Heart left ventricle (tissue), 16 donors: ENCODE measurements at regions not wholly inside any gene's neighbourhood (a gene's known extent, or its start where the extent isn't known, plus 50 kb on each side); places are given as distances from the start of the nearest gene placed in this dataset.

Source experiments
- ATAC-seq, 4 donors: fragments of 200-7000 bp; cut with Tn5 transposase; one replicate each; pipeline ENCODE4 v1.9.1; 2020 to 2022; ENCODE audit warnings: moderate library complexity in 4 of 4, mild to moderate bottlenecking in 3 of 4, moderate number of reproducible peaks in 1 of 4
- DNase-seq, 5 donors: peaks; one replicate each; pipeline ENCODE4 v3.0.0-alpha.2; 2020
- H3K27ac ChIP-seq, 12 donors: fragments of 200-600 bp; sonication (generic) in 4 of 12; one replicate each; pipeline versions ENCODE4 v1.5.0 to v1.8.0; 2016 to 2022; ENCODE audit warnings: mild to moderate bottlenecking in 2 of 12
- H3K27me3 ChIP-seq, 9 donors: fragments of 200-600 bp; sonication (generic) in 2 of 9; one replicate each; pipeline versions ENCODE4 v1.5.1 to v1.8.0; 2016 to 2022; ENCODE audit warnings: mild to moderate bottlenecking in 3 of 9
- H3K36me3 ChIP-seq, 9 donors: fragments of 200-600 bp; sonication (generic) in 2 of 9; one replicate each; pipeline versions ENCODE4 v1.5.0 to v1.8.0; 2018 to 2022; ENCODE audit warnings: mild to moderate bottlenecking in 2 of 9
- H3K4me1 ChIP-seq, 12 donors: fragments of 200-600 bp; sonication (generic) in 4 of 12; one replicate each; pipeline versions ENCODE4 v1.5.0 to v1.8.0; 2016 to 2022; ENCODE audit warnings: mild to moderate bottlenecking in 3 of 12
- H3K4me3 ChIP-seq, 12 donors: fragments of 200-600 bp; sonication (generic) in 4 of 12; one replicate each; pipeline versions ENCODE4 v1.5.0 to v1.8.0; 2017 to 2022; ENCODE audit warnings: mild to moderate bottlenecking in 9 of 12, moderate library complexity in 4 of 12
- H3K9me3 ChIP-seq, 12 donors: fragments of 200-600 bp; sonication (generic) in 4 of 12; one replicate each; pipeline versions ENCODE4 v1.5.0 to v1.8.0; 2016 to 2022; ENCODE audit warnings: mild to moderate bottlenecking in 1 of 12
- POLR2A ChIP-seq, 2 donors: fragments of 450-650 bp; IDR thresholded peaks; one replicate each; pipeline ENCODE4 v1.6.1; 2017; ENCODE audit warnings: antibody characterized with exemption in 2 of 2, mild to moderate bottlenecking in 2 of 2, moderate library complexity in 2 of 2
- WGBS, 4 donors: extraction: QIAGEN DNeasy Blood & Tissue Kit in 2 of 4; methylation state at CpG; one replicate each; pipeline versions ENCODE4 v1.1.5 to v1.1.7; 2013 to 2018; 5-methylcytosine and 5-hydroxymethylcytosine counted together
- intact Hi-C, 10 donors: fragments of 100-400 bp; cut with DNase I; formaldehyde crosslinking; loops; one replicate each; pipeline versions ENCODE4 v1.11.1 to v1.14.2; 2022
- TF ChIP-seq, protein P1 (sequence below), 12 donors: fragments of 200-600 bp; sonication (generic) in 4 of 12; IDR thresholded peaks; one replicate each; pipeline versions ENCODE4 v1.5.0 to v1.8.0; 2018 to 2022; ENCODE audit warnings: antibody characterized with exemption in 12 of 12, mild to moderate bottlenecking in 5 of 12
- donor health status: ischemic (EF 13 %, LVEDD 7.1; RV severe dilation, severe dysfunction).
- donor health status: healthy with polysubstance abuse.
- donor health status: DM: no; HTN: yes; CAD: no.
- donor health status: DM: no; HTN: no; CAD: no.
- donor health status: ischemic (EF 25% LVEDD 6.9; RV normal size, moderate dysfunction).
- donor health status: ischemic (EF 25% LVEDD 5.7; RV mildly dilated, moderate dysfunction).
- donor health status: healthy.
- donor health status: DM: yes; HTN: yes; CAD: no.
- donor health status: ischemic (EF 35%, LVEDD 5.7; RV mildly dilated, moderate dysfunction).
- donor health status: nonischemic (EF 11% LVEDD 7.7; RV severe dilation, severe dysfunction).
- donor health status: DM: yes; HTN: yes; CAD: no.
- donor health status: PGD.
- donor health status: ischemic (EF 29% LVEDD 5.4; RV normal size, mild dysfunction).
- donor health status: nonischemic (EF 23%, LVEDD 6.1; RV moderate dilation, normal function).

DNA sequence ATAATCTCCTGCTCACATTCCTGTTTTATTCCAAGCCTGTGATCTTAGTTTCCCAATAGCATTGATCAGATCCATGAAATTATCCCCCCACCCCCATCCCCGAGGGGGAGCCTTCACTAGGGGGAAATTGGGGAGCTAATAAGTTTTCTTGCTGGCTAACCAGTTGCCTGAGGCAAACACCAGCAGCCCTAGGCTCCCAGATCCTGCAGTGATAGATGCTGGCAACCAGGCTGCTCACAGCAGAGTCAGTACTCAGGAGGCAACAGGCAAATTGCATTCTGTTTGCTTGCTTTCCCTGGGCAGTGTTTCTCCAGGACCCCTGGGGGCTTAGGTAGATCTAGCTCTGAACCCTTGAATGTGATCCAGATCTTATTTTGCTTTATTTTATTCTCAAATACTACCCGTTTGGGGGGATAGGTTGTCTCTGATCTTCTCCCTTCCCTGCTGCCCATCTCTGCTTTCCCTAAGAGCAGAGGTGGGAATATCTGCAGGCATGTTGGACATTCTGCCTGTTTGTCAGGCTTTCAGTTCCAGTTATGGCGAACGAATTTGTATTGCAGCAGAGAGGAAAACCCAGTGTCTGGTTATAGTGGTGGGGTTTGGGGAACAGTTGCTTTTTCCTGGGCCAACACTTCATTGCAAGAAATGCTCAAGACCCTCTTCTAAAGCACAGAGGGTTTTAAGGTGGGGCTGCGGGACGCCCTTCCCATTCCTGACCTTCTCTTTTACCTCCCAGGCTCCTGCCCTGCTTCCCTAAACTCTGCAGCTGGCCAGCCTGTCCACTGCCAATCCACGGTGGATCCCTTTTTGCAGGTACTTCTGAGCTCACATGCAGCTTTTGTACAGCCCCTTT, 289.8 kb upstream of the PLXNA2 start:
- intact Hi-C loops: no loop called here
- whole genome bisulfite sequencing, 4 donors: 79 to 85% (median 81%) methylated on average over 7 of the region's 7 CpGs
- Histone ChIP-seq H3K4me1 (peaks cover 0 to 14% (median 0%) of the 10 kb centered on the region in 12 donors), H3K27me3 (peaks cover 0 to 18% (median under 1%) of the 10 kb centered on the region in 9 donors), H3K27ac (no peak overlapping the region), H3K36me3 (no peaks in the 10 kb centered on the region), H3K9me3 (no peaks in the 10 kb centered on the region), H3K4me3 (no peak overlapping the region)
- TF ChIP-seq, protein P1, sequence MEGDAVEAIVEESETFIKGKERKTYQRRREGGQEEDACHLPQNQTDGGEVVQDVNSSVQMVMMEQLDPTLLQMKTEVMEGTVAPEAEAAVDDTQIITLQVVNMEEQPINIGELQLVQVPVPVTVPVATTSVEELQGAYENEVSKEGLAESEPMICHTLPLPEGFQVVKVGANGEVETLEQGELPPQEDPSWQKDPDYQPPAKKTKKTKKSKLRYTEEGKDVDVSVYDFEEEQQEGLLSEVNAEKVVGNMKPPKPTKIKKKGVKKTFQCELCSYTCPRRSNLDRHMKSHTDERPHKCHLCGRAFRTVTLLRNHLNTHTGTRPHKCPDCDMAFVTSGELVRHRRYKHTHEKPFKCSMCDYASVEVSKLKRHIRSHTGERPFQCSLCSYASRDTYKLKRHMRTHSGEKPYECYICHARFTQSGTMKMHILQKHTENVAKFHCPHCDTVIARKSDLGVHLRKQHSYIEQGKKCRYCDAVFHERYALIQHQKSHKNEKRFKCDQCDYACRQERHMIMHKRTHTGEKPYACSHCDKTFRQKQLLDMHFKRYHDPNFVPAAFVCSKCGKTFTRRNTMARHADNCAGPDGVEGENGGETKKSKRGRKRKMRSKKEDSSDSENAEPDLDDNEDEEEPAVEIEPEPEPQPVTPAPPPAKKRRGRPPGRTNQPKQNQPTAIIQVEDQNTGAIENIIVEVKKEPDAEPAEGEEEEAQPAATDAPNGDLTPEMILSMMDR (IDR thresholded peaks at IDR 0.05): no peak
- TF ChIP-seq POLR2A (IDR thresholded peaks at IDR 0.05): no peak
- ATAC-seq (no peak), DNase-seq (no peak)

- H3K9me3 ChIP-seq: no peaks in the 10 kb centered on the region
- intact Hi-C loops: no loop called here
- H3K27me3 ChIP-seq: peaks cover 0 to 13% (median 0%) of the 10 kb centered on the region in 9 donors
- TF ChIP-seq, protein P1 (IDR thresholded peaks at IDR 0.05): no peak
- no peak for TF ChIP-seq POLR2A (IDR thresholded peaks at IDR 0.05)
- no peak overlapping the region for H3K27ac ChIP-seq
- H3K4me1 ChIP-seq: peaks cover 0 to 18% (median 2%) of the 10 kb centered on the region in 12 donors
- WGBS, 4 donors: 15 to 63% (median 32%) methylated on average over 4 of the region's 4 CpGs
- no peak overlapping the region for H3K4me3 ChIP-seq
- DNase-seq (no peak), ATAC-seq (peak in 1 of 4 donors; percentile 53)
- no peaks in the 10 kb centered on the region for H3K36me3 ChIP-seq
Measured at GRCh38 chr1:208534599-208534897, 290.4 kb upstream of the PLXNA2 start.

DNA sequence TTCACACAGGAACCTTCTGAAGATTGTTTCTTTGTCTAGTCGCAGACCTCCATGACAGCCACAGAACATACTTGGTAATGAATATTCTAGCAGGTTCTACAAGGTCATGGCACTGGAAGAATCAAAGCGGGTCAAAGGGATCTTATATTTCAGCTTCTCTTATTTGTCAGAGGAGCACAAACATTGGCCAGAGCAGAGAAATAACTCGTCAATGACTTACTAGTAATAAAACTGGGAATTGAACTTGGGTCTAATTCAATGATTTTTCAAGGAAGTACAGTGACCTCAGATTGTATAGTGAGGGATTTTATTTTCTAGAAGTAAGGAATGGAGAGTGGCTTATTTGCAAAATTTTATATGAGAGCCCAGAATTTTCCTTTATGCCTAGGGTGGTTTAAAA, 290.8 kb upstream of the PLXNA2 start:
- TF ChIP-seq, protein P1 (IDR thresholded peaks at IDR 0.05): no peak
- no peak for TF ChIP-seq POLR2A (IDR thresholded peaks at IDR 0.05)
- ATAC-seq: no peak

DNA sequence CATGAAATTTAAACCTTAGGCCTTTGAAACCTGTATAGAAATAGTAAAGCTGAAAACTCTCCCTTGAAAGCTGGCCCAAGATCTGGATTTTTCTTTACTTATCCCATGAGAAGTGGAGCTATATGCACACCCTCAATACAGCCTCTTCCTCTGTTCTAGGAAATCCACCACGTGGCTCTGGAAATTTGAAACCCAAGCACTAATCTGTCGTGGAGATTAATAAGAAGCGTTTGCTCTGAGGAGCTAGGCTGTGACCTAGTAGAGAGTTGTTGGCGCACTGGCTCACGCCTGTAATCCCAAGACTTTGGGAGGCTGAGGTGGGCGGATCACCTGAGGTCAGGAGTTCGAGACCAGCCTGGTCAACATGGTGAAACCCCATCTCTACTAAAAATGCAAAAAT, 291.3 kb upstream of the PLXNA2 start:
- Histone ChIP-seq H3K4me3 (no peak overlapping the region), H3K9me3 (no peaks in the 10 kb centered on the region), H3K27ac (no peak overlapping the region), H3K27me3 (peaks cover 0 to 8% (median 0%) of the 10 kb centered on the region in 9 donors), H3K36me3 (no peaks in the 10 kb centered on the region), H3K4me1 (peaks cover 0 to 18% (median 2%) of the 10 kb centered on the region in 12 donors)
- 61 to 82% (median 78%) methylated on average over 7 of the region's 7 CpGs for WGBS, 4 donors
- ATAC-seq: no peak
- no peak for DNase-seq
- intact Hi-C loops: no loop called here
- TF ChIP-seq POLR2A (IDR thresholded peaks at IDR 0.05): no peak
- TF ChIP-seq, protein P1 (IDR thresholded peaks at IDR 0.05): no peak

More for the DNA sequence above, 290.8 kb upstream of the PLXNA2 start:
- Histone ChIP-seq H3K4me3 (no peak overlapping the region), H3K9me3 (no peaks in the 10 kb centered on the region), H3K4me1 (peaks cover 0 to 18% (median 2%) of the 10 kb centered on the region in 12 donors), H3K36me3 (no peaks in the 10 kb centered on the region), H3K27me3 (peaks cover 0 to 11% (median 0%) of the 10 kb centered on the region in 9 donors), H3K27ac (no peak overlapping the region)
- no peak for DNase-seq
- WGBS, 4 donors: 91 to 97% (median 92%) methylated on average over 3 of the region's 3 CpGs
- intact Hi-C loops: no loop called here
